Parathyroid adenoma (tissue), 2 donors: ENCODE measurements at regions not wholly inside any gene's neighbourhood (a gene's known extent, or its start where the extent isn't known, plus 50 kb on each side); places are given as distances from the start of the nearest gene placed in this dataset.

Experiments
- H2AFZ ChIP-seq: fragments of 300-600 bp; sonication (generic); one replicate; pipeline ENCODE4 v1.7.0; 2017; ENCODE audit warnings: antibody characterized with exemption, mild to moderate bottlenecking
- H3K27ac ChIP-seq: fragments of 300-600 bp; sonication (generic); one replicate; pipeline ENCODE4 v1.7.0; 2017
- H3K27me3 ChIP-seq: fragments of 300-600 bp; sonication (generic); one replicate; pipeline ENCODE4 v1.7.0; 2017; ENCODE audit warnings: low read length; ENCODE audit not compliant: control insufficient read depth, insufficient read depth
- H3K36me3 ChIP-seq: fragments of 300-600 bp; sonication (generic); one replicate; pipeline ENCODE4 v1.7.0; 2017; ENCODE audit warnings: low read length; ENCODE audit not compliant: control insufficient read depth, insufficient read depth
- H3K4me1 ChIP-seq: fragments of 300-600 bp; sonication (generic); one replicate; pipeline ENCODE4 v1.7.0; 2017; ENCODE audit warnings: control low read depth
- H3K4me2 ChIP-seq: fragments of 300-600 bp; sonication (generic); one replicate; pipeline ENCODE4 v1.7.0; 2017; ENCODE audit warnings: low read length
- H3K4me3 ChIP-seq: fragments of 300-600 bp; sonication (generic); one replicate; pipeline ENCODE4 v1.7.0; 2017; ENCODE audit warnings: low read depth, low read length
- H3K79me2 ChIP-seq: fragments of 300-600 bp; sonication (generic); one replicate; pipeline ENCODE4 v1.7.0; 2017; ENCODE audit warnings: control low read depth
- H3K9ac ChIP-seq: fragments of 300-600 bp; sonication (generic); one replicate; pipeline ENCODE4 v1.7.0; 2017; ENCODE audit warnings: mild to moderate bottlenecking
- H3K9me3 ChIP-seq: fragments of 300-600 bp; sonication (generic); one replicate; pipeline ENCODE4 v1.7.0; 2017; ENCODE audit warnings: low read length; ENCODE audit not compliant: control insufficient read depth
- CTCF ChIP-seq: fragments of 300-600 bp; sonication (generic); IDR thresholded peaks from one replicate; pipeline ENCODE4 v1.7.0; 2017; ENCODE audit warnings: antibody characterized with exemption, mild to moderate bottlenecking
- donor health status: primary hyperparathyroidism.

- no peak overlapping the region for H3K27ac ChIP-seq
- H3K9me3 ChIP-seq = no peaks in the 10 kb centered on the region
- no peaks in the 10 kb centered on the region for H3K4me1 ChIP-seq
- H2AFZ ChIP-seq = no peak overlapping the region
- TF ChIP-seq CTCF = no peak
- no peaks in the 10 kb centered on the region for H3K36me3 ChIP-seq
- H3K4me3 ChIP-seq = no peak overlapping the region
- H3K79me2 ChIP-seq = no peaks in the 10 kb centered on the region
- H3K4me2 ChIP-seq = no peak overlapping the region
- no peak overlapping the region for H3K9ac ChIP-seq
- no peaks in the 10 kb centered on the region for H3K27me3 ChIP-seq
These were observed 391.0 kb downstream of the ZIC4 start for GRCh38 chr3:147015334-147015733.

GRCh38 chr3:147008886-147009285 lies 397.5 kb downstream of the ZIC4 start:
- H3K79me2 ChIP-seq = no peaks in the 10 kb centered on the region
- H2AFZ ChIP-seq = no peak overlapping the region
- no peaks in the 10 kb centered on the region for H3K36me3 ChIP-seq
- H3K4me3 ChIP-seq = no peak overlapping the region
- no peaks in the 10 kb centered on the region for H3K9me3 ChIP-seq
- H3K4me1 ChIP-seq = no peaks in the 10 kb centered on the region
- TF ChIP-seq CTCF = no peak
- H3K9ac ChIP-seq = no peak overlapping the region
- no peak overlapping the region for H3K4me2 ChIP-seq
- H3K27me3 ChIP-seq = no peaks in the 10 kb centered on the region
- H3K27ac ChIP-seq = no peak overlapping the region

GRCh38 chr3:147008458-147008857 lies 397.9 kb downstream of the ZIC4 start:
- Histone ChIP-seq H3K27me3 (no peaks in the 10 kb centered on the region), H3K36me3 (no peaks in the 10 kb centered on the region), H3K79me2 (no peaks in the 10 kb centered on the region), H3K9me3 (no peaks in the 10 kb centered on the region), H3K4me1 (no peaks in the 10 kb centered on the region), H2AFZ (no peak overlapping the region), H3K4me2 (no peak overlapping the region), H3K9ac (no peak overlapping the region), H3K27ac (no peak overlapping the region), H3K4me3 (no peak overlapping the region)
- TF ChIP-seq CTCF = no peak

GRCh38 chr3:147007736-147008245 lies 398.6 kb downstream of the ZIC4 start:
- Histone ChIP-seq H3K27me3 (no peaks in the 10 kb centered on the region), H3K36me3 (no peaks in the 10 kb centered on the region), H3K4me1 (no peaks in the 10 kb centered on the region), H3K9ac (no peak overlapping the region), H2AFZ (no peak overlapping the region), H3K27ac (no peak overlapping the region), H3K4me2 (no peak overlapping the region), H3K79me2 (no peaks in the 10 kb centered on the region), H3K9me3 (no peaks in the 10 kb centered on the region), H3K4me3 (no peak overlapping the region)
- TF ChIP-seq CTCF = no peak

DNA sequence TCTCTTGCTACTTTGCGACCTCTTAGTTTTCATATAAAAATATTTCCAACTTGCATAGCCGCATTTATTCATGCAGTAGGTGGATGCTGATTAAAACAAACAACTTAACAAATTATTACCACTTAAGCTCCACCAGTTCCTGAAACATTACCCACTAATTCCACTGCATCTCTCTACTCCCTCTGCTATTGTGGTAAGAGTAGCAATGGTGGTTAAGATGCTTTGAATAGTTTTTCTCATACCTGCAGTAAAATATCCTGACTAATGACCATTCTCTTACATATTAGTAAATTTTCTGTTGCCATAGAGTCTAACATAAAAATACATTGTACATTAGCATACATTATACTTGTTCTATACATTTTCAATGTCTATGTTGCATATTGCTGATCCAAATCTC lies 397.6 kb upstream of the PLSCR5 start:
- H3K4me3 ChIP-seq = no peak overlapping the region
- TF ChIP-seq CTCF = no peak
- H2AFZ ChIP-seq = no peak overlapping the region

More for the DNA sequence above, 397.6 kb upstream of the PLSCR5 start:
- H3K9ac ChIP-seq = no peak overlapping the region
- H3K36me3 ChIP-seq = no peaks in the 10 kb centered on the region
- no peaks in the 10 kb centered on the region for H3K79me2 ChIP-seq
- no peak overlapping the region for H3K27ac ChIP-seq
- no peak overlapping the region for H3K4me2 ChIP-seq
- no peaks in the 10 kb centered on the region for H3K4me1 ChIP-seq
- no peaks in the 10 kb centered on the region for H3K9me3 ChIP-seq
- H3K27me3 ChIP-seq = no peaks in the 10 kb centered on the region
